Natural killer cell (primary cell): ENCODE measurements at regions not wholly inside any gene's neighbourhood (a gene's known extent, or its start where the extent isn't known, plus 50 kb on each side); places are given as distances from the start of the nearest gene placed in this dataset.

ENCODE experiments used
- ATAC-seq, 3 donors: fragments of 150-1000 bp in 2 of 3; fragments of 200-7000 bp in 1 of 3; cut with Tn5 transposase; 1 replicate in 1 of 3; 2 replicates in 2 of 3; pipeline ENCODE4 v1.10.0; 2021; ENCODE audit warnings: mild to moderate bottlenecking in 2 of 3, moderate library complexity in 2 of 3
- DNase-seq, 2 donors: peaks; one replicate each; pipeline versions ENCODE4 v3.0.0 to v3.0.0-alpha.2; 2013 to 2021; ENCODE audit warnings: mixed read lengths in 1 of 2
- H3K27ac ChIP-seq: one replicate; pipeline ENCODE4 v1.5.1; 2013; ENCODE audit warnings: mild to moderate bottlenecking, low read length
- H3K27me3 ChIP-seq: one replicate; pipeline ENCODE4 v1.6.1; 2013; ENCODE audit warnings: low read length; ENCODE audit not compliant: control insufficient read depth, insufficient read depth
- H3K36me3 ChIP-seq: one replicate; pipeline ENCODE4 v1.6.1; 2013; ENCODE audit warnings: low read length; ENCODE audit not compliant: control insufficient read depth, insufficient read depth
- H3K4me1 ChIP-seq: one replicate; pipeline ENCODE4 v1.6.1; 2013; ENCODE audit warnings: low read length; ENCODE audit not compliant: control insufficient read depth, insufficient read depth
- H3K4me3 ChIP-seq: one replicate; pipeline ENCODE4 v1.5.1; 2013; ENCODE audit warnings: low read length
- H3K9me3 ChIP-seq: one replicate; pipeline ENCODE4 v1.6.1; 2013; ENCODE audit warnings: low read length; ENCODE audit not compliant: control insufficient read depth, insufficient read depth
- H3K27ac Mint-ChIP-seq, 2 donors: one replicate each; pipeline ENCODE4 v1.8.0; 2022; ENCODE audit warnings: mild to moderate bottlenecking in 2 of 2, mixed read lengths in 2 of 2, moderate library complexity in 1 of 2
- H3K27me3 Mint-ChIP-seq, 2 donors: one replicate each; pipeline ENCODE4 v1.8.0; 2022; ENCODE audit warnings: low read depth in 2 of 2, mixed read lengths in 2 of 2
- H3K36me3 Mint-ChIP-seq: one replicate; pipeline ENCODE4 v1.8.0; 2022; ENCODE audit warnings: mixed read lengths
- H3K4me1 Mint-ChIP-seq, 2 donors: one replicate each; pipeline ENCODE4 v1.8.0; 2022; ENCODE audit warnings: mixed read lengths in 2 of 2
- H3K4me3 Mint-ChIP-seq: one replicate; pipeline ENCODE4 v1.8.0; 2022; ENCODE audit warnings: mild to moderate bottlenecking, moderate library complexity, mixed read lengths
- H3K9me3 Mint-ChIP-seq, 2 donors: one replicate each; pipeline ENCODE4 v1.8.0; 2022; ENCODE audit warnings: mixed read lengths in 2 of 2
- WGBS: methylation state at CpG from one replicate; pipeline ENCODE4 v1.1.7; 2013; ENCODE audit warnings: missing lambda C conversion rate; ENCODE audit not compliant: insufficient coverage; 5-methylcytosine and 5-hydroxymethylcytosine counted together
- intact Hi-C: fragments of 100-400 bp; cut with micrococcal nuclease; formaldehyde crosslinking; loops from one replicate; pipeline ENCODE4 v1.14.2; 2022
- TF ChIP-seq, protein P1 (sequence below): fragments of 200-600 bp; IDR thresholded peaks from one replicate; pipeline ENCODE4 v1.8.0; 2022; ENCODE audit warnings: antibody characterized with exemption

DNA sequence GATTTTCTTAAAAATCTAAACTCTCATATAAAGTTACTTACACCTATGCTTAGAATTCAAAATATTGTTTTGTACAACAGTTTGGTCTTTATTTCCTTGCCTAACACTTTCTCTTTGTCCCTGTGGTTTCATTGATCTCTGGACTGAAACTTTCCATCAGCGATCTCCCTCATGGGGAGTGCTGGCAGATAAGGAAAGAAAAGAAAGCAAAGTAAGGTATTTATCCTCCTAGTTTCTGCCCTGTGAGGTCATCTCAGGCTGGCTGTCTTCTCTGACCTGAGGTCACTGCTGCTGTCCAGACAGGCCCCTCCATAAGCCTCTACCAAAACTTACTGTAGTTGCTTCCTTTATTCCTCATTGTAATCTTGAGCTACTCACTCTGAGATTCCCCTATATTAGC, 57.9 kb upstream of the EPHA6 start:
- H3K4me1 Mint-ChIP-seq, result no peaks in the 10 kb centered on the region
- H3K9me3 ChIP-seq, result peaks cover 8% of the 10 kb centered on the region
- intact Hi-C loops, result no loop called here
- no peak overlapping the region for H3K27ac Mint-ChIP-seq
- H3K4me3 Mint-ChIP-seq, result no peak overlapping the region
- no peaks in the 10 kb centered on the region for H3K4me1 ChIP-seq
- no peak overlapping the region for H3K4me3 ChIP-seq
- H3K36me3 ChIP-seq, result no peaks in the 10 kb centered on the region
- ATAC-seq, result no peak
- no peak overlapping the region for H3K27ac ChIP-seq
- DNase-seq, result no peak
- H3K36me3 Mint-ChIP-seq, result no peaks in the 10 kb centered on the region
- WGBS, result 93% methylated on average over 1 of the region's 1 CpG
- peaks cover 11 to 20% of the 10 kb centered on the region in 2 donors for H3K9me3 Mint-ChIP-seq
- TF ChIP-seq, protein P1, sequence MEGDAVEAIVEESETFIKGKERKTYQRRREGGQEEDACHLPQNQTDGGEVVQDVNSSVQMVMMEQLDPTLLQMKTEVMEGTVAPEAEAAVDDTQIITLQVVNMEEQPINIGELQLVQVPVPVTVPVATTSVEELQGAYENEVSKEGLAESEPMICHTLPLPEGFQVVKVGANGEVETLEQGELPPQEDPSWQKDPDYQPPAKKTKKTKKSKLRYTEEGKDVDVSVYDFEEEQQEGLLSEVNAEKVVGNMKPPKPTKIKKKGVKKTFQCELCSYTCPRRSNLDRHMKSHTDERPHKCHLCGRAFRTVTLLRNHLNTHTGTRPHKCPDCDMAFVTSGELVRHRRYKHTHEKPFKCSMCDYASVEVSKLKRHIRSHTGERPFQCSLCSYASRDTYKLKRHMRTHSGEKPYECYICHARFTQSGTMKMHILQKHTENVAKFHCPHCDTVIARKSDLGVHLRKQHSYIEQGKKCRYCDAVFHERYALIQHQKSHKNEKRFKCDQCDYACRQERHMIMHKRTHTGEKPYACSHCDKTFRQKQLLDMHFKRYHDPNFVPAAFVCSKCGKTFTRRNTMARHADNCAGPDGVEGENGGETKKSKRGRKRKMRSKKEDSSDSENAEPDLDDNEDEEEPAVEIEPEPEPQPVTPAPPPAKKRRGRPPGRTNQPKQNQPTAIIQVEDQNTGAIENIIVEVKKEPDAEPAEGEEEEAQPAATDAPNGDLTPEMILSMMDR, result no peak
- no peaks in the 10 kb centered on the region for H3K27me3 ChIP-seq
- H3K27me3 Mint-ChIP-seq, result no peaks in the 10 kb centered on the region

DNA sequence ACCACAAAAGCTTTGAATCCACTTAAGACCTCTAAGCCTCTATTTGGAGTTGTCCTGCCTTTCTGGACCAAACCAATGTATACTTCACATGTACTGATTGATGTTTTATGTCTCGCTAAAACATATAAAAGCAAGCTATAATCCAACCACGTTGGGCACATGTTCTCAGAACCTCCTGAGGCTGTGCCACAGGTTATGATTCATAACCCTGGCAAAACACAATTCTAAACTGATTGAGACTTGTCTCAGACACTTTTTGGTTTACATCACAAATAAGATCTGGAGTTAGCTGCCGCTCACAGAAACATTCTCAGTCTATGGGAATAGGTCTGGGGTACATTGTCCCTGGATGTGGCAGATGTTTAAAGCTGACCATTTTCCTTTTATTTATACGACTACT, 53.4 kb upstream of the EPHA6 start:
- 86% methylated on average over 4 of the region's 4 CpGs for WGBS
- no peak overlapping the region for H3K27ac Mint-ChIP-seq
- H3K9me3 ChIP-seq, result no peaks in the 10 kb centered on the region
- TF ChIP-seq, protein P1, result no peak
- intact Hi-C loops, result no loop called here
- H3K4me1 Mint-ChIP-seq, result no peaks in the 10 kb centered on the region
- peaks cover 8 to 28% of the 10 kb centered on the region in 2 donors for H3K9me3 Mint-ChIP-seq
- no peaks in the 10 kb centered on the region for H3K4me1 ChIP-seq
- no peak overlapping the region for H3K4me3 Mint-ChIP-seq
- H3K36me3 Mint-ChIP-seq, result peaks cover 7% of the 10 kb centered on the region
- no peak for ATAC-seq
- H3K4me3 ChIP-seq, result no peak overlapping the region
- H3K27ac ChIP-seq, result no peak overlapping the region
- H3K27me3 Mint-ChIP-seq, result no peaks in the 10 kb centered on the region
- H3K36me3 ChIP-seq, result no peaks in the 10 kb centered on the region
- DNase-seq, result no peak
- H3K27me3 ChIP-seq, result no peaks in the 10 kb centered on the region
